ENCODE measurements at regions not wholly inside any gene's neighbourhood (a gene's known extent, or its start where the extent isn't known, plus 50 kb on each side); places are given as distances from the start of the nearest gene placed in this dataset.

- TF ChIP-seq EZH2 (IDR thresholded peaks at IDR 0.05; ENCODE audit: borderline replicate concordance, low read depth, low read length, poor library complexity, severe bottlenecking) = no peak
- TF ChIP-seq CTCF (conservative IDR thresholded peaks at IDR 0.05; ENCODE audit: low read depth, low read length) = no peak
Observed at GRCh38 chr6:100271202-100271601, 193.5 kb downstream of the SIM1 start.

Measured in A673 (cell line).